AG09319 (cell line): ENCODE measurements at regions not wholly inside any gene's neighbourhood (a gene's known extent, or its start where the extent isn't known, plus 50 kb on each side); places are given as distances from the start of the nearest gene placed in this dataset.

ENCODE experiments used
- DNase-seq: peaks from one replicate; pipeline ENCODE4 v3.0.0-alpha.2; 2010; ENCODE audit warnings: low read depth; ENCODE audit errors: extremely low read depth
- TF ChIP-seq, protein P1 (sequence below): IDR thresholded peaks from 2 replicates; pipeline ENCODE4 v1.5.1; 2011; ENCODE audit warnings: low read depth, mild to moderate bottlenecking, inconsistent platforms, low read length, moderate library complexity

DNA sequence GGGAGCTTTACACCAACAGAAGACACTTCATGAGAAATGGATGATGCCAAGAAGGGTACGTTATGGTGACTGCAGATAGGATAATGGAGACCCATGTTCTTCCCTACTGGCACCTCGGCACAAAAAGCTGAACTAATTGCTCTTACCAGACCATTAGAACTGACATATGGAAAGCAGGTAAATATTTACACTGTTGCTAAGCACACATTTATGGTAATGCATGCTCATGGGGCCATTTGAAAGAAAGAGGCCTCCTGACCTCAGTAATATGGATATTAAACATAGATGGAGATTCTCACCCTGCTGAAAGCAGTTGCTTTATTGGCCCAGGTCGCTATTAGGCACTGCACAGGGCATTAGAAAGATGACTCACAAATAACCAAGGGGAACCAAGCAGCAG lies 1759.6 kb downstream of the C4orf33 start:
- DNase-seq: no peak
- TF ChIP-seq, protein P1, sequence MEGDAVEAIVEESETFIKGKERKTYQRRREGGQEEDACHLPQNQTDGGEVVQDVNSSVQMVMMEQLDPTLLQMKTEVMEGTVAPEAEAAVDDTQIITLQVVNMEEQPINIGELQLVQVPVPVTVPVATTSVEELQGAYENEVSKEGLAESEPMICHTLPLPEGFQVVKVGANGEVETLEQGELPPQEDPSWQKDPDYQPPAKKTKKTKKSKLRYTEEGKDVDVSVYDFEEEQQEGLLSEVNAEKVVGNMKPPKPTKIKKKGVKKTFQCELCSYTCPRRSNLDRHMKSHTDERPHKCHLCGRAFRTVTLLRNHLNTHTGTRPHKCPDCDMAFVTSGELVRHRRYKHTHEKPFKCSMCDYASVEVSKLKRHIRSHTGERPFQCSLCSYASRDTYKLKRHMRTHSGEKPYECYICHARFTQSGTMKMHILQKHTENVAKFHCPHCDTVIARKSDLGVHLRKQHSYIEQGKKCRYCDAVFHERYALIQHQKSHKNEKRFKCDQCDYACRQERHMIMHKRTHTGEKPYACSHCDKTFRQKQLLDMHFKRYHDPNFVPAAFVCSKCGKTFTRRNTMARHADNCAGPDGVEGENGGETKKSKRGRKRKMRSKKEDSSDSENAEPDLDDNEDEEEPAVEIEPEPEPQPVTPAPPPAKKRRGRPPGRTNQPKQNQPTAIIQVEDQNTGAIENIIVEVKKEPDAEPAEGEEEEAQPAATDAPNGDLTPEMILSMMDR: no peak

DNA sequence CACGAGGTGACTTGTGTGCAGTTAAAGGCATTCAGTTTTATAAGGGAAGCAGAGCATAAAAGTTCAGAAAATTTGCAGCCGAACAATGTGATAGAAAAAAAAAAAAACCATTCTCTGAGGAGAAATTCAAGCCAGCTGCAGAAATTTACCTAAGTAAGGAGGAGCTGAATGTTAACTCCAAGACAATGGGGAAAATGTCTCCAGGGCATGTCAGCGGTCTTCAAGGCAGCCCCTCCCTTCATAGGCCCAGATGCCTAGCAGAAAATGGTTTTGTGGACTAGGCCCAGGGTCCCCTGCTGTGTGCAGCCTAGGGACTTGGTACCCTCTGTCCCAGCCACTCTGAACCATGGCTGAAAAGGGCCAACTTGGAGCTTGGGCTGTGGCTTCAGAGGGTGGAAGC lies 1764.0 kb downstream of the C4orf33 start:
- TF ChIP-seq, protein P1: no peak
- DNase-seq: no peak

DNA sequence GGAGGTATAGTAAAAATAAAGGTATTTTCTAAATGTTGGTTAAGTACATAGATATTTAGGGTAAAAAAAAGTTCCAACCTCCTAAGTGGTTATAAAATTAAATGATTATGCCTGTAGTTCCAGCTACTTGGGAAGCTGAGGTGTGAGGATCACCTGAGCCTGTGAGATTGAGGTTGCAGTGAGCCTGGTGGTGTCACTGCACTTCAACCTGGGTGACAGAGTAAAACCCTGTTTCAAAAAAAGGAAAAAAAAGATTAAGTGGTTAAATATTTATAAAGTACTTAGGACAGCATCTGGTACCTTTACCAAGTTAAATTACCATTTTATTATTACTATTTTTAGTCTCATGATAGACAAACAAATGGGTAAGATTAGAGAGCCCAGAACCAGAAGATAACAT lies 1801.0 kb downstream of the C4orf33 start:
- TF ChIP-seq, protein P1: no peak
- no peak for DNase-seq

DNA sequence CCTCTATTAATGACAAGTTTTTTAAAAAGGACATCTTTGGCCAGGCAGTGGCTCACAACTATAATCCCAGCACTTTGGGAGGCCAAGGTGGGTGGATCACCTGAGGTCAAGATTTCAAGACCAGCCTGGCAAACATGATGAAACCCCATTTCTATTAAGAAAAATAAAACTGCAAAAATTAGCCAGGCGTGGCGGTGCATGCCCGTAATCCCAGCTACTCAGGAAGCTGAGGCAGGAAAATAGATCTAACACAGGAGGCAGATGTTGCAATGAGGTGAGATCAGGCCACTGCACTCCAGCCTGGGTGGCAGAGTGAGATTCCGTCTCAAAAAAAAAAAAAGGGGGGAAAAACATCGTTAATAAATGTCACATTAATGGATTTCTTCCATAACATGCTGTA lies 1805.4 kb downstream of the C4orf33 start:
- DNase-seq: no peak

DNA sequence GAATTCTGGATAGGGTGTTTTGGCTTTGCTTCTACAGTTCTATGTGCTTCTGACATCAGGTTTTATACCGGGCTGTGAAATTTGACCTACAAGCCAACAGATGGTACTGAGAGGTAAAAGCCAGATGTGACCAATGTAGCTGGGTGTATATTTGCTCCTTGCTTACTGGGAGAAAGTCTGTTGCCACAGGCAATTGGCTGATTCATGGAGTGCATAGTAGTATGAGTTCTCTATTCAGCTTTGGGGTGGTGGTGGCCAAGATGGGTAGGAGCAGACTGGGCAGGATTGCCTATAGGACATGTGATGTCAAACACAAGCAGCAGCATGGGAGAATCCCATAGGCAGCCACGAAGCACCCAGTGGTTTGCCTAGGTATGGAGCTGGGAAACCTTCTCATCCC lies 1827.0 kb downstream of the C4orf33 start:
- DNase-seq: no peak
- TF ChIP-seq, protein P1: no peak

More for the DNA sequence above, 1805.4 kb downstream of the C4orf33 start:
- TF ChIP-seq, protein P1: no peak

DNA sequence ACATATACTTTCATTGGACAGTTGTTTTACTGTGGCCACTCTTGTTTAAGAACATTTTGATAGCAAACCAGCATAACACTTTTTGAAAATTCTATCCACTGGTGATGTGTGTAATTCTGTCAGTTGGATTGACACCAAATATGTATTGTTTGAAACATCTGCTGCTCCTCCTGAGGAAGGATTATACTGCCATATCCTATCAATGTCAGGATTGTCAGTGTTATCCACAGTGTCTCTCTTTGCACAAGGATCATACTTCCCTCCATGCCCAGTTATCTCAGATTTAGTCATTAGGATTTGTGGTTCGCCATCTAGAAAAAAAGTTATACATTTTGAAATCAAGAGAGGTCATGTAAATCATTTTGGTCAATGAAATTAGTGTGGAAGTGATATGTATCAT lies 1859.6 kb downstream of the C4orf33 start:
- TF ChIP-seq, protein P1: no peak
- DNase-seq: no peak

DNA sequence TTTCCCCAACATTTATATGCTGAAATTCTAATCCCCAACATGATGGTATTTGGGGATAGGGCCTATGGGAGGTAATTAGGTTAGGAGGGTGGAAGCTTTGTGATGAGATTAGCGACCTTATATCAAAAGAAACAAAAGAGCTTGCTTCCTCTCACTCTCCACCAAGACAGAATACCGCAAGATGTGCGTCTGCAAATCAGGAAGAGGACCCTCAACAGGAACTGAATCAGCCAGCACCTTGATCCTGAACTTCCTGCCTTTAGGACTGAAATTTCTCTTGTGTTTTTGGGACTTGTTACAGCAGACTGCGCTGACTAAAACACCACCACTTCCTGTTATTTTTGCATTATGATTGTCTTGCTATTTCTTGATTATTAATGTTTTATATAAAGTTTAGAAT lies 1889.4 kb downstream of the C4orf33 start:
- DNase-seq: no peak
- TF ChIP-seq, protein P1: no peak
